Endodermal cell (in vitro differentiated cells): ENCODE measurements at regions not wholly inside any gene's neighbourhood (a gene's known extent, or its start where the extent isn't known, plus 50 kb on each side); places are given as distances from the start of the nearest gene placed in this dataset.

Source experiments
- DNase-seq: peaks from one replicate; pipeline ENCODE4 v3.0.0-alpha.2; 2017
- H3K27ac ChIP-seq: 2 replicates; pipeline ENCODE4 v1.5.1; 2013; ENCODE audit warnings: mild to moderate bottlenecking, low read depth, low read length, moderate library complexity
- H3K27me3 ChIP-seq: 2 replicates; pipeline ENCODE4 v1.6.1; 2013; ENCODE audit warnings: mild to moderate bottlenecking, low read length, moderate library complexity; ENCODE audit not compliant: insufficient read depth, control insufficient read depth, poor library complexity, severe bottlenecking
- H3K36me3 ChIP-seq: 2 replicates; pipeline ENCODE4 v1.7.0; 2013; ENCODE audit warnings: mild to moderate bottlenecking, low read length, moderate library complexity; ENCODE audit not compliant: control insufficient read depth, insufficient read depth
- H3K4me1 ChIP-seq: one replicate; pipeline ENCODE4 v1.7.0; 2013; ENCODE audit warnings: low read length; ENCODE audit not compliant: control insufficient read depth, insufficient read depth
- H3K4me3 ChIP-seq: 2 replicates; pipeline ENCODE4 v1.5.1; 2013; ENCODE audit warnings: mild to moderate bottlenecking, low read length, moderate library complexity
- H3K9ac ChIP-seq: 2 replicates; pipeline ENCODE4 v1.6.1; 2013; ENCODE audit warnings: mild to moderate bottlenecking, low read length, moderate library complexity; ENCODE audit not compliant: poor library complexity, severe bottlenecking; ENCODE audit errors: extremely low read depth
- H3K9me3 ChIP-seq: 2 replicates; pipeline ENCODE4 v1.6.1; 2013; ENCODE audit warnings: mild to moderate bottlenecking, low read length, moderate library complexity; ENCODE audit not compliant: control insufficient read depth
- H3K27ac Mint-ChIP-seq: 2 replicates; pipeline ENCODE4 v1.8.0; 2020; ENCODE audit warnings: mixed read lengths
- H3K27me3 Mint-ChIP-seq: 2 replicates; pipeline ENCODE4 v1.8.0; 2021; ENCODE audit warnings: mild to moderate bottlenecking, mixed read lengths; ENCODE audit not compliant: insufficient read depth
- H3K36me3 Mint-ChIP-seq: 2 replicates; pipeline ENCODE4 v1.8.0; 2020; ENCODE audit warnings: low read depth, mixed read lengths
- H3K4me1 Mint-ChIP-seq: 2 replicates; pipeline ENCODE4 v1.8.0; 2020; ENCODE audit warnings: mixed read lengths
- H3K4me3 Mint-ChIP-seq: 2 replicates; pipeline ENCODE4 v1.8.0; 2020; ENCODE audit warnings: mild to moderate bottlenecking, moderate library complexity, mixed read lengths
- H3K9me3 Mint-ChIP-seq: 2 replicates; pipeline ENCODE4 v1.8.0; 2020; ENCODE audit warnings: mild to moderate bottlenecking, mixed read lengths
- CTCF ChIP-seq: fragments of 200-600 bp; sonication (generic); conservative IDR thresholded peaks from 2 replicates; pipeline ENCODE4 v1.5.0; 2021; ENCODE audit warnings: antibody characterized with exemption, mild to moderate bottlenecking
- WGBS, 2 experiments: methylation state at CpG; one replicate each; pipeline versions ENCODE4 v1.1.5 to v1.1.7; 2013; ENCODE audit warnings: missing lambda C conversion rate in 2 of 2, mixed read lengths in 1 of 2; ENCODE audit not compliant: insufficient coverage in 1 of 2, insufficient read length in 1 of 2; 5-methylcytosine and 5-hydroxymethylcytosine counted together

GRCh38 chr12:24546661-24547060, 402.2 kb downstream of the BCAT1 start:
- Histone ChIP-seq H3K27ac (no peak overlapping the region), H3K9ac (no peak overlapping the region), H3K4me3 (no peak overlapping the region), H3K27me3 (no peaks in the 10 kb centered on the region), H3K4me1 (no peaks in the 10 kb centered on the region), H3K36me3 (no peaks in the 10 kb centered on the region), H3K9me3 (no peaks in the 10 kb centered on the region)
- no peaks in the 10 kb centered on the region for H3K9me3 Mint-ChIP-seq
- 100% methylated on average over 1 of the region's 2 CpGs for WGBS, 2 experiments
- H3K36me3 Mint-ChIP-seq = no peaks in the 10 kb centered on the region
- H3K27me3 Mint-ChIP-seq = no peaks in the 10 kb centered on the region
- H3K27ac Mint-ChIP-seq = no peak overlapping the region
- H3K4me1 Mint-ChIP-seq = peaks cover 9% of the 10 kb centered on the region
- no peak for TF ChIP-seq CTCF
- DNase-seq = no peak
- no peak overlapping the region for H3K4me3 Mint-ChIP-seq

GRCh38 chr12:24546084-24546483, 402.8 kb downstream of the BCAT1 start:
- TF ChIP-seq CTCF = no peak
- Mint-ChIP-seq H3K27me3 (no peaks in the 10 kb centered on the region), H3K36me3 (no peaks in the 10 kb centered on the region), H3K4me3 (no peak overlapping the region), H3K27ac (no peak overlapping the region), H3K9me3 (no peaks in the 10 kb centered on the region), H3K4me1 (peaks cover 6% of the 10 kb centered on the region)
- H3K27me3 ChIP-seq = no peaks in the 10 kb centered on the region
- no peak overlapping the region for H3K9ac ChIP-seq
- no peak overlapping the region for H3K4me3 ChIP-seq
- no peaks in the 10 kb centered on the region for H3K4me1 ChIP-seq
- H3K36me3 ChIP-seq = no peaks in the 10 kb centered on the region
- no peak overlapping the region for H3K27ac ChIP-seq
- no peaks in the 10 kb centered on the region for H3K9me3 ChIP-seq
- no peak for DNase-seq
- WGBS, 2 experiments = 92% methylated on average over 2 of the region's 2 CpGs; no CpG with 5 or more reads in 1 of the 2 experiments

GRCh38 chr12:24544368-24544767, 404.5 kb downstream of the BCAT1 start:
- TF ChIP-seq CTCF = no peak

More at GRCh38 chr12:24544368-24544767, 404.5 kb downstream of the BCAT1 start:
- Histone ChIP-seq H3K4me1 (no peaks in the 10 kb centered on the region), H3K27me3 (no peaks in the 10 kb centered on the region), H3K4me3 (no peak overlapping the region), H3K36me3 (no peaks in the 10 kb centered on the region), H3K9ac (no peak overlapping the region), H3K27ac (no peak overlapping the region), H3K9me3 (no peaks in the 10 kb centered on the region)
- no peak for DNase-seq
- no peak overlapping the region for H3K27ac Mint-ChIP-seq
- H3K4me1 Mint-ChIP-seq = peaks cover 6% of the 10 kb centered on the region
- no peaks in the 10 kb centered on the region for H3K36me3 Mint-ChIP-seq
- H3K27me3 Mint-ChIP-seq = no peaks in the 10 kb centered on the region
- no peaks in the 10 kb centered on the region for H3K9me3 Mint-ChIP-seq
- no peak overlapping the region for H3K4me3 Mint-ChIP-seq
